ENCODE measurements at regions not wholly inside any gene's neighbourhood (a gene's known extent, or its start where the extent isn't known, plus 50 kb on each side); places are given as distances from the start of the nearest gene placed in this dataset.
A peak's percentile ranks its signal among the peaks of the same experiment; 100 is the strongest.

DNA sequence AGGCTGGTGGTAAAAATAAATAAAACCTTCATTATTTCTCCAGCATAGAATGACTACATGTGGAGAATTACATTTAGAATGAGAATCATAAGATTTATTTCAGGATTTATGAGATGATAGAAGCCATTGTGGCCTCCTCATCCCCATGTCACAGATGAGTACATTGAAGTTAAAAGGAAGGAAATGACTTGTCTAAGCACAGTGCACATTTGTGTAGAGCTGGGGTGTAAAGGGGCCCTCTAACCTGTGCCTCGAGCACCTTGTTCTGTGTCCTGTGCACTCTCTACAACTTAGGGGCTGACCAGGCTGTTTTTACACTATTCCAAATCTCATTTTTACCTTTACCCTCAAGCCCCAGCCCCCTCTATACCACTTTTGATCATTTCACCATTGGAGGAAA lies 179.4 kb downstream of the RHOU start:
- Histone ChIP-seq H3K4me3 (ENCODE audit: low read length) (no peak overlapping the region), H3K27ac (ENCODE audit: low read length) (no peak overlapping the region), H3K27me3 (ENCODE audit: control insufficient read depth, insufficient read depth, low read length) (no peaks in the 10 kb centered on the region), H3K9me3 (ENCODE audit: control insufficient read depth, insufficient read depth, low read length) (no peaks in the 10 kb centered on the region), H3K4me1 (ENCODE audit: control insufficient read depth, insufficient read depth, low read length) (no peaks in the 10 kb centered on the region), H3K36me3 (ENCODE audit: control insufficient read depth, insufficient read depth, low read length) (no peaks in the 10 kb centered on the region)
- no peak overlapping the region for H3K4me3 Mint-ChIP-seq
- 80% methylated on average over 1 of the region's 1 CpG for WGBS (ENCODE audit: insufficient coverage)
- peaks cover 0 to 2% of the 10 kb centered on the region in 2 donors for H3K9me3 Mint-ChIP-seq
- no peak overlapping the region for H3K27ac Mint-ChIP-seq
- TF ChIP-seq, protein P1, sequence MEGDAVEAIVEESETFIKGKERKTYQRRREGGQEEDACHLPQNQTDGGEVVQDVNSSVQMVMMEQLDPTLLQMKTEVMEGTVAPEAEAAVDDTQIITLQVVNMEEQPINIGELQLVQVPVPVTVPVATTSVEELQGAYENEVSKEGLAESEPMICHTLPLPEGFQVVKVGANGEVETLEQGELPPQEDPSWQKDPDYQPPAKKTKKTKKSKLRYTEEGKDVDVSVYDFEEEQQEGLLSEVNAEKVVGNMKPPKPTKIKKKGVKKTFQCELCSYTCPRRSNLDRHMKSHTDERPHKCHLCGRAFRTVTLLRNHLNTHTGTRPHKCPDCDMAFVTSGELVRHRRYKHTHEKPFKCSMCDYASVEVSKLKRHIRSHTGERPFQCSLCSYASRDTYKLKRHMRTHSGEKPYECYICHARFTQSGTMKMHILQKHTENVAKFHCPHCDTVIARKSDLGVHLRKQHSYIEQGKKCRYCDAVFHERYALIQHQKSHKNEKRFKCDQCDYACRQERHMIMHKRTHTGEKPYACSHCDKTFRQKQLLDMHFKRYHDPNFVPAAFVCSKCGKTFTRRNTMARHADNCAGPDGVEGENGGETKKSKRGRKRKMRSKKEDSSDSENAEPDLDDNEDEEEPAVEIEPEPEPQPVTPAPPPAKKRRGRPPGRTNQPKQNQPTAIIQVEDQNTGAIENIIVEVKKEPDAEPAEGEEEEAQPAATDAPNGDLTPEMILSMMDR (IDR thresholded peaks at IDR 0.05) = no peak
- intact Hi-C loops (cut with micrococcal nuclease) = no loop called here
- peaks cover 10 to 11% of the 10 kb centered on the region in 2 donors for H3K4me1 Mint-ChIP-seq
- no peaks in the 10 kb centered on the region for H3K36me3 Mint-ChIP-seq
- no peaks in the 10 kb centered on the region for H3K27me3 Mint-ChIP-seq (ENCODE audit: low read depth in 2 of 2)
- DNase-seq (no peak), ATAC-seq (no peak)

DNA sequence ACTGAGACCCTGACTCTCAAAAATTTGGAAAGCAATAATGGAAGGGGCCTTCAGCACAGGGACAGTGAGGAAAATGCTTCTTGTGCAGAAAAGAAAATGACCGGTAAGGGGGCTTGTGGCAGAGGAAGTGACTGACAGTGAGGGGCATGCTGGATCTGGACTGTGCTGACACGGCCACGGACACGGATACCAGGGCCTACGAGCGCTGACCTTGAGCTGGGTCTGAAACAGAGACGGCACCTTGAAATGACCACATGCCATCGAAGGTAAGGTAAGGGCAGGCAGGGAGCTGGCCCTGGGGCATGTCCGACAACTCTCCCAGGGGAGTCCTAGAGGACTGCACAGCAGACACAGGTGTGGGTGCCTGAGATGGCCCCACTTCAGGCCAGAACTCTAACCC lies 182.1 kb downstream of the RHOU start:
- H3K4me3 ChIP-seq (ENCODE audit: low read length) = no peak overlapping the region
- H3K4me1 ChIP-seq (ENCODE audit: control insufficient read depth, insufficient read depth, low read length) = peaks cover 20% of the 10 kb centered on the region
- Mint-ChIP-seq H3K4me1 (peaks cover 25 to 31% of the 10 kb centered on the region in 2 donors), H3K36me3 (no peaks in the 10 kb centered on the region), H3K4me3 (no peak overlapping the region), H3K27ac (no peak overlapping the region), H3K9me3 (peaks cover 0 to 2% of the 10 kb centered on the region in 2 donors), H3K27me3 (ENCODE audit: low read depth in 2 of 2) (no peaks in the 10 kb centered on the region)
- no peak overlapping the region for H3K27ac ChIP-seq (ENCODE audit: low read length)
- no peaks in the 10 kb centered on the region for H3K9me3 ChIP-seq (ENCODE audit: control insufficient read depth, insufficient read depth, low read length)
- no peaks in the 10 kb centered on the region for H3K36me3 ChIP-seq (ENCODE audit: control insufficient read depth, insufficient read depth, low read length)
- DNase-seq = no peak
- intact Hi-C loops (cut with micrococcal nuclease) = no loop called here
- ATAC-seq = no peak
- TF ChIP-seq, protein P1 (IDR thresholded peaks at IDR 0.05) = no peak
- 94% methylated on average over 9 of the region's 9 CpGs for WGBS (ENCODE audit: insufficient coverage)
- no peaks in the 10 kb centered on the region for H3K27me3 ChIP-seq (ENCODE audit: control insufficient read depth, insufficient read depth, low read length)

DNA sequence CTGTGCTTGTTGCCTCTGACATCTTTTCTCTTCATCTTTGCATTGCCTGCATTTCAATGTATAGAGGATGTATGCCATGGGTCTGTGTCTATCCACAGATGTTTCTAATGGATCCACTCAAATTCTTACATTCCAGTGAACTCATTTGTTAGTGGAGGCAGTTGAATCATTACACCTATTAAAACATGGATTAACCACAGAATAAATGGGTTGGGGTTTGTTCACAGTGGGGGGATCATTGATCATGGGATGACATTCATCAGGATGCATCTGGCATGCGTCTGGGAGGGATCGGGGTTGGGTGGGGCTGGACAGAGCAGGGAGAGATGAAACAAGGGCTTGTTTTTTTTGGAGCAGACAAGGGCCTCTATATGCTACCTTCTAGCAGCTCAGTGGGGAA lies 182.5 kb downstream of the RHOU start:
- Mint-ChIP-seq H3K27ac (no peak overlapping the region), H3K36me3 (no peaks in the 10 kb centered on the region), H3K27me3 (ENCODE audit: low read depth in 2 of 2) (no peaks in the 10 kb centered on the region), H3K4me1 (peaks cover 25 to 31% of the 10 kb centered on the region in 2 donors), H3K4me3 (no peak overlapping the region), H3K9me3 (peaks cover 0 to 2% of the 10 kb centered on the region in 2 donors)
- Histone ChIP-seq H3K4me1 (ENCODE audit: control insufficient read depth, insufficient read depth, low read length) (peaks cover 20% of the 10 kb centered on the region), H3K27ac (ENCODE audit: low read length) (no peak overlapping the region), H3K27me3 (ENCODE audit: control insufficient read depth, insufficient read depth, low read length) (no peaks in the 10 kb centered on the region), H3K36me3 (ENCODE audit: control insufficient read depth, insufficient read depth, low read length) (no peaks in the 10 kb centered on the region), H3K9me3 (ENCODE audit: control insufficient read depth, insufficient read depth, low read length) (no peaks in the 10 kb centered on the region), H3K4me3 (ENCODE audit: low read length) (no peak overlapping the region)
- 97% methylated on average over 2 of the region's 2 CpGs for WGBS (ENCODE audit: insufficient coverage)
- ATAC-seq = no peak
- TF ChIP-seq, protein P1 (IDR thresholded peaks at IDR 0.05) = no peak
- intact Hi-C loops (cut with micrococcal nuclease) = no loop called here
- no peak for DNase-seq

DNA sequence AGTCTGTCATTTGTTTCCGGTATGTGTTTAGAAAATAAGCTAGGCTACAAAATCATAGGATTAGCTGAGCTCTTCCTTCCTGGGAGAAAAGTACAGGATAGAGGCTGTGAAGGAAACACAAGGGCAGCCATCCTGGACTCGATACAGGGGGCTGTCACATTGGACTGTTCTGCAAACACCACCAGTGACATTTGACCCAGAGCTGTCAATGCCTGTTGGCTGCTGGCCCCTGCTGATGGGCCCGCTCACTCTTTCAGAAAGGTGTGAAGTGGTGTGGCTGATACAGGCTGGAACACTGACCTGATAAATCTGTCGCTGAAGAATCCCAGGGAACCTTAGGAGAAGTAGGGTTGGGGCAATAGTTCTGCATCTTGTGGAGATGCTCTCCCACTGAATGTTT lies 183.1 kb downstream of the RHOU start:
- no peaks in the 10 kb centered on the region for H3K36me3 Mint-ChIP-seq
- ATAC-seq = no peak
- intact Hi-C loops (cut with micrococcal nuclease) = no loop called here
- peaks cover 0 to 2% of the 10 kb centered on the region in 2 donors for H3K9me3 Mint-ChIP-seq
- Histone ChIP-seq H3K27ac (ENCODE audit: low read length) (no peak overlapping the region), H3K27me3 (ENCODE audit: control insufficient read depth, insufficient read depth, low read length) (no peaks in the 10 kb centered on the region), H3K4me1 (ENCODE audit: control insufficient read depth, insufficient read depth, low read length) (peaks cover 20% of the 10 kb centered on the region), H3K4me3 (ENCODE audit: low read length) (no peak overlapping the region), H3K36me3 (ENCODE audit: control insufficient read depth, insufficient read depth, low read length) (no peaks in the 10 kb centered on the region), H3K9me3 (ENCODE audit: control insufficient read depth, insufficient read depth, low read length) (no peaks in the 10 kb centered on the region)
- 88% methylated on average over 4 of the region's 4 CpGs for WGBS (ENCODE audit: insufficient coverage)
- H3K4me1 Mint-ChIP-seq = peaks cover 25 to 31% of the 10 kb centered on the region in 2 donors
- TF ChIP-seq, protein P1 (IDR thresholded peaks at IDR 0.05) = no peak
- DNase-seq = no peak
- peak overlapping the region in 1 of 2 donors; percentile 85 for H3K27ac Mint-ChIP-seq
- no peaks in the 10 kb centered on the region for H3K27me3 Mint-ChIP-seq (ENCODE audit: low read depth in 2 of 2)
- no peak overlapping the region for H3K4me3 Mint-ChIP-seq
